Muscle of back (tissue), 3 donors: ENCODE measurements at regions not wholly inside any gene's neighbourhood (a gene's known extent, or its start where the extent isn't known, plus 50 kb on each side); places are given as distances from the start of the nearest gene placed in this dataset.
"Not testable (repeated sequence)": the region's sequence is repeated elsewhere in the genome, so short reads cannot be mapped to it uniquely, and the experiment has no call there.

Experiments used
- DNase-seq, 3 donors: peaks; one replicate each; pipeline versions ENCODE4 v3.0.0 to v3.0.0-alpha.2; 2013

- DNase-seq, result not testable (repeated sequence)
These were observed 119.1 kb downstream of the MACIR start for GRCh38 chr5:103377638-103378037.

GRCh38 chr5:103375863-103376591, 117.5 kb downstream of the MACIR start:
- no peak for DNase-seq

GRCh38 chr5:103375350-103375749, 116.8 kb downstream of the MACIR start:
- peak in 1 of 3 donors; percentile 21 for DNase-seq

GRCh38 chr5:103374473-103374963, 116.0 kb downstream of the MACIR start:
- no peak for DNase-seq

GRCh38 chr5:103373597-103374472, 115.3 kb downstream of the MACIR start:
- DNase-seq, result no peak

GRCh38 chr5:103371046-103371607, 112.6 kb downstream of the MACIR start:
- DNase-seq, result no peak

- no peak for DNase-seq
These were observed 110.9 kb downstream of the MACIR start for GRCh38 chr5:103369125-103370120.

- DNase-seq, result no peak
These were observed 109.1 kb downstream of the MACIR start for GRCh38 chr5:103367702-103368101.

- DNase-seq, result no peak
These were observed 108.5 kb downstream of the MACIR start for GRCh38 chr5:103366918-103367549.

GRCh38 chr5:103364074-103364473, 105.5 kb downstream of the MACIR start:
- DNase-seq, result no peak

GRCh38 chr5:103362211-103362610, 103.6 kb downstream of the MACIR start:
- no peak for DNase-seq

- DNase-seq, result no peak
These were observed 101.9 kb downstream of the MACIR start for GRCh38 chr5:103360475-103360874.

GRCh38 chr5:103358305-103358995, 99.9 kb downstream of the MACIR start:
- no peak for DNase-seq

GRCh38 chr5:103357636-103358035, 99.1 kb downstream of the MACIR start:
- DNase-seq, result peak in 1 of 3 donors; percentile 36

- DNase-seq, result no peak
These were observed 98.0 kb downstream of the MACIR start for GRCh38 chr5:103356350-103357091.

GRCh38 chr5:103355579-103355978, 97.0 kb downstream of the MACIR start:
- DNase-seq, result no peak

- DNase-seq, result no peak
These were observed 95.9 kb downstream of the MACIR start for GRCh38 chr5:103354446-103354845.

GRCh38 chr5:103353581-103353980, 95.0 kb downstream of the MACIR start:
- DNase-seq, result no peak

- DNase-seq, result no peak
These were observed 89.3 kb downstream of the MACIR start for GRCh38 chr5:103347716-103348423.
